ENCODE measurements at regions not wholly inside any gene's neighbourhood (a gene's known extent, or its start where the extent isn't known, plus 50 kb on each side); places are given as distances from the start of the nearest gene placed in this dataset.

GRCh38 chr18:27860701-27861107 lies 316.2 kb downstream of the CDH2 start:
- TF ChIP-seq POLR2A (IDR thresholded peaks at IDR 0.05), result no peak
- no peak for TF ChIP-seq CTCF (IDR thresholded peaks at IDR 0.05)

Measured in uterus (tissue), 2 donors.